DOHH2 (cell line): ENCODE measurements at regions not wholly inside any gene's neighbourhood (a gene's known extent, or its start where the extent isn't known, plus 50 kb on each side); places are given as distances from the start of the nearest gene placed in this dataset.
"Not testable (repeated sequence)": the region's sequence is repeated elsewhere in the genome, so short reads cannot be mapped to it uniquely, and the experiment has no call there.

ENCODE experiments used
- H3F3A ChIP-seq: fragments of 200-600 bp; sonication (generic), shearing (Covaris generic); 2 replicates; pipeline ENCODE4 v1.6.0; 2016; ENCODE audit warnings: antibody characterized with exemption, mild to moderate bottlenecking; ENCODE audit not compliant: control insufficient read depth, insufficient read depth
- H3K27ac ChIP-seq: fragments of 200-600 bp; sonication (generic); 2 replicates; pipeline ENCODE4 v1.5.1; 2014; ENCODE audit warnings: low read depth, mild to moderate bottlenecking, low read length, moderate library complexity
- H3K27me3 ChIP-seq: fragments of 200-600 bp; sonication (generic); 2 replicates; pipeline ENCODE4 v1.6.1; 2014; ENCODE audit warnings: mild to moderate bottlenecking, low read length, mixed read lengths; ENCODE audit not compliant: control insufficient read depth
- H3K36me3 ChIP-seq: fragments of 200-600 bp; sonication (generic); 2 replicates; pipeline ENCODE4 v1.6.1; 2014; ENCODE audit warnings: mild to moderate bottlenecking, low read length, moderate library complexity, mixed read lengths; ENCODE audit not compliant: control insufficient read depth
- H3K4me1 ChIP-seq: fragments of 200-600 bp; sonication (generic); 2 replicates; pipeline ENCODE4 v1.6.1; 2014; ENCODE audit warnings: mild to moderate bottlenecking, low read length, mixed read lengths; ENCODE audit not compliant: control insufficient read depth
- H3K4me2 ChIP-seq: fragments of 200-600 bp; sonication (generic); 2 replicates; pipeline ENCODE4 v1.6.0; 2014; ENCODE audit warnings: mild to moderate bottlenecking, low read length, moderate library complexity
- H3K4me3 ChIP-seq: fragments of 200-600 bp; sonication (generic); 2 replicates; pipeline ENCODE4 v1.5.1; 2014; ENCODE audit warnings: mild to moderate bottlenecking, low read length, mixed read lengths
- H3K79me2 ChIP-seq: fragments of 200-600 bp; sonication (generic); 2 replicates; pipeline ENCODE4 v1.6.1; 2014; ENCODE audit warnings: mild to moderate bottlenecking, low read length, mixed read lengths; ENCODE audit not compliant: control insufficient read depth
- H3K9me2 ChIP-seq: fragments of 200-600 bp; sonication (generic); replicated peaks from 2 replicates; pipeline ENCODE4 v1.6.1; 2014; ENCODE audit warnings: mild to moderate bottlenecking, low read length, mixed read lengths; ENCODE audit not compliant: control insufficient read depth
- H3K9me3 ChIP-seq: fragments of 200-600 bp; sonication (generic); 2 replicates; pipeline ENCODE4 v1.6.1; 2014; ENCODE audit warnings: antibody characterized with exemption, low read length, mixed read lengths; ENCODE audit not compliant: control insufficient read depth, insufficient read depth
- H4K20me1 ChIP-seq: fragments of 200-600 bp; sonication (generic); 2 replicates; pipeline ENCODE4 v1.6.0; 2014; ENCODE audit warnings: low read depth, mild to moderate bottlenecking, antibody characterized with exemption, low read length, moderate library complexity; ENCODE audit not compliant: control insufficient read depth, insufficient read depth
- CTCF ChIP-seq: fragments of 200-600 bp; sonication (generic); IDR thresholded peaks from one replicate; pipeline ENCODE4 v1.5.1; 2014; ENCODE audit warnings: antibody characterized with exemption, mild to moderate bottlenecking, low read depth, low read length; ENCODE audit not compliant: poor library complexity, severe bottlenecking
- EZH2phosphoT487 ChIP-seq: fragments of 200-600 bp; sonication (generic); IDR thresholded peaks from 2 replicates; pipeline ENCODE4 v1.6.1; 2017; ENCODE audit warnings: borderline replicate concordance, mild to moderate bottlenecking, antibody characterized with exemption, low read length, moderate library complexity, mixed read lengths

GRCh38 chrX:139475432-139475831 lies 55.1 kb upstream of the F9 start:
- H3F3A ChIP-seq: no peaks in the 10 kb centered on the region
- H3K4me1 ChIP-seq: no peaks in the 10 kb centered on the region
- no peak overlapping the region for H3K27ac ChIP-seq
- H3K27me3 ChIP-seq: no peaks in the 10 kb centered on the region
- H3K36me3 ChIP-seq: no peaks in the 10 kb centered on the region
- H3K9me3 ChIP-seq: no peaks in the 10 kb centered on the region
- no peak overlapping the region for H3K4me3 ChIP-seq
- no peaks in the 10 kb centered on the region for H4K20me1 ChIP-seq
- no peak overlapping the region for H3K4me2 ChIP-seq
- TF ChIP-seq EZH2phosphoT487 (no peak), CTCF (no peak)
- no peaks in the 10 kb centered on the region for H3K9me2 ChIP-seq
- H3K79me2 ChIP-seq: no peaks in the 10 kb centered on the region

- H3K4me2 ChIP-seq, H4K20me1 ChIP-seq, H3K79me2 ChIP-seq, H3K27ac ChIP-seq, H3K9me2 ChIP-seq, H3K9me3 ChIP-seq, H3F3A ChIP-seq, H3K4me3 ChIP-seq, H3K27me3 ChIP-seq, H3K36me3 ChIP-seq, H3K4me1 ChIP-seq: not testable (repeated sequence)
Measured at GRCh38 chrX:139461945-139462344, 68.6 kb upstream of the F9 start.

GRCh38 chrX:139454743-139455142 lies 75.8 kb upstream of the F9 start:
- H3K4me2 ChIP-seq: no peak overlapping the region
- no peak overlapping the region for H3K27ac ChIP-seq
- H3K4me3 ChIP-seq: no peak overlapping the region
- no peaks in the 10 kb centered on the region for H3K79me2 ChIP-seq
- no peaks in the 10 kb centered on the region for H3K9me2 ChIP-seq
- no peaks in the 10 kb centered on the region for H3K27me3 ChIP-seq
- no peaks in the 10 kb centered on the region for H4K20me1 ChIP-seq
- H3F3A ChIP-seq: no peaks in the 10 kb centered on the region
- H3K36me3 ChIP-seq: no peaks in the 10 kb centered on the region
- no peaks in the 10 kb centered on the region for H3K4me1 ChIP-seq
- no peaks in the 10 kb centered on the region for H3K9me3 ChIP-seq
- no peak for TF ChIP-seq CTCF
- no peak for TF ChIP-seq EZH2phosphoT487

GRCh38 chrX:139448996-139449395 lies 81.5 kb upstream of the F9 start:
- H3K79me2 ChIP-seq: no peaks in the 10 kb centered on the region
- no peaks in the 10 kb centered on the region for H3K36me3 ChIP-seq
- H3K27me3 ChIP-seq: no peaks in the 10 kb centered on the region
- no peak overlapping the region for H3K27ac ChIP-seq
- no peaks in the 10 kb centered on the region for H4K20me1 ChIP-seq
- no peak for TF ChIP-seq CTCF
- TF ChIP-seq EZH2phosphoT487: no peak
- no peaks in the 10 kb centered on the region for H3K9me3 ChIP-seq
- H3F3A ChIP-seq: no peaks in the 10 kb centered on the region
- no peaks in the 10 kb centered on the region for H3K9me2 ChIP-seq
- H3K4me2 ChIP-seq: no peak overlapping the region
- H3K4me1 ChIP-seq: no peaks in the 10 kb centered on the region
- H3K4me3 ChIP-seq: no peak overlapping the region
